C4-2B (cell line): ENCODE measurements at regions not wholly inside any gene's neighbourhood (a gene's known extent, or its start where the extent isn't known, plus 50 kb on each side); places are given as distances from the start of the nearest gene placed in this dataset.

ENCODE experiments used
- H3K27ac ChIP-seq: fragments of 450-650 bp; 2 replicates; pipeline ENCODE4 v1.5.1; 2017
- CTCF ChIP-seq: fragments of 450-650 bp; conservative IDR thresholded peaks from 2 replicates; pipeline ENCODE4 v1.5.1; 2017; ENCODE audit warnings: mild to moderate bottlenecking
- ZFX ChIP-seq: fragments of 450-650 bp; IDR thresholded peaks from 2 replicates; pipeline ENCODE4 v1.6.1; 2017

GRCh38 chr1:25001125-25001915 is 71.2 kb upstream of the RUNX3 start:
- H3K27ac ChIP-seq, result no peak overlapping the region
- no peak for TF ChIP-seq CTCF
- TF ChIP-seq ZFX, result no peak

- TF ChIP-seq ZFX (no peak), CTCF (no peak)
- no peak overlapping the region for H3K27ac ChIP-seq
Measured at GRCh38 chr1:24999906-25000305, 69.8 kb upstream of the RUNX3 start.

- H3K27ac ChIP-seq, result no peak overlapping the region
- TF ChIP-seq ZFX (no peak), CTCF (no peak)
Measured at GRCh38 chr1:24999426-24999825, 69.3 kb upstream of the RUNX3 start.

- TF ChIP-seq ZFX (no peak), CTCF (no peak)
- no peak overlapping the region for H3K27ac ChIP-seq
Measured at GRCh38 chr1:24998563-24999245, 68.6 kb upstream of the RUNX3 start.

- no peak overlapping the region for H3K27ac ChIP-seq
- no peak for TF ChIP-seq CTCF
- no peak for TF ChIP-seq ZFX
Measured at GRCh38 chr1:24996983-24997893, 67.2 kb upstream of the RUNX3 start.

GRCh38 chr1:24996456-24996855 is 66.4 kb upstream of the RUNX3 start:
- no peak for TF ChIP-seq CTCF
- no peak for TF ChIP-seq ZFX
- H3K27ac ChIP-seq, result no peak overlapping the region
